Endothelial cell (in vitro differentiated cells): ENCODE measurements at regions not wholly inside any gene's neighbourhood (a gene's known extent, or its start where the extent isn't known, plus 50 kb on each side); places are given as distances from the start of the nearest gene placed in this dataset.

Source experiments
- DNase-seq: peaks from one replicate; pipeline ENCODE4 v3.0.0; 2021; ENCODE audit warnings: low spot score
- H3K27ac Mint-ChIP-seq: one replicate; pipeline ENCODE4 v1.8.0; 2021; ENCODE audit warnings: mixed read lengths, inconsistent platforms; ENCODE audit not compliant: unreplicated experiment
- H3K27me3 Mint-ChIP-seq: one replicate; pipeline ENCODE4 v1.8.0; 2021; ENCODE audit warnings: mild to moderate bottlenecking, moderate library complexity, mixed read lengths, inconsistent platforms; ENCODE audit not compliant: unreplicated experiment
- H3K36me3 Mint-ChIP-seq: one replicate; pipeline ENCODE4 v1.8.0; 2021; ENCODE audit warnings: mild to moderate bottlenecking, low read depth, mixed read lengths, inconsistent platforms; ENCODE audit not compliant: unreplicated experiment
- H3K4me1 Mint-ChIP-seq: one replicate; pipeline ENCODE4 v1.8.0; 2021; ENCODE audit warnings: mild to moderate bottlenecking, mixed read lengths, inconsistent platforms; ENCODE audit not compliant: unreplicated experiment
- H3K4me3 Mint-ChIP-seq: one replicate; pipeline ENCODE4 v1.8.0; 2021; ENCODE audit warnings: mild to moderate bottlenecking, mixed read lengths, inconsistent platforms; ENCODE audit not compliant: unreplicated experiment
- H3K9me3 Mint-ChIP-seq: one replicate; pipeline ENCODE4 v1.8.0; 2021; ENCODE audit warnings: mixed read lengths, inconsistent platforms; ENCODE audit not compliant: unreplicated experiment
- TF ChIP-seq, protein P1 (sequence below): fragments of 200-600 bp; sonication (generic); IDR thresholded peaks from one replicate; pipeline ENCODE4 v1.5.0; 2021; ENCODE audit warnings: antibody characterized with exemption; ENCODE audit not compliant: unreplicated experiment

DNA sequence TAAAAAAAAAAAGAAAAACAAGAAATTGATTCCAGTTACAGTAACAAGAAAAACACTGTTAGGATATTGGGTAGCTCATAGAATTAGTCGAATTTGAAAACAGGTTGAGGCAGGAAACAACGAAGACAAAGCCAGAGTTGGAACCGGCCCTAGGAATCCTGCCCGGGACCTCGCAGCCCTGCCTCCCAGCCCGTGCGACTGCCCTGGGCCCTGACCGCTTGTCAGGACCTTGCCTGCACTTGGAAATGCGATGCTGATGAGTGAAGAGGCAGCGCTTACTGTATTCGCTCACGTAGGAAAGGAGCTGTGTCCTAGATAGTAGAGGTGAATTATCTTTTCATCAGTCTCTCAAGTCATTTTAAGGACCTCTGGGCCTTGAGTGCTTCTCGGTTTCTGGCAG lies 611.7 kb upstream of the FAT1 start:
- Mint-ChIP-seq H3K27ac (no peak overlapping the region), H3K27me3 (no peaks in the 10 kb centered on the region), H3K9me3 (no peaks in the 10 kb centered on the region), H3K4me3 (no peak overlapping the region), H3K36me3 (no peaks in the 10 kb centered on the region), H3K4me1 (no peaks in the 10 kb centered on the region)
- DNase-seq: no peak
- TF ChIP-seq, protein P1, sequence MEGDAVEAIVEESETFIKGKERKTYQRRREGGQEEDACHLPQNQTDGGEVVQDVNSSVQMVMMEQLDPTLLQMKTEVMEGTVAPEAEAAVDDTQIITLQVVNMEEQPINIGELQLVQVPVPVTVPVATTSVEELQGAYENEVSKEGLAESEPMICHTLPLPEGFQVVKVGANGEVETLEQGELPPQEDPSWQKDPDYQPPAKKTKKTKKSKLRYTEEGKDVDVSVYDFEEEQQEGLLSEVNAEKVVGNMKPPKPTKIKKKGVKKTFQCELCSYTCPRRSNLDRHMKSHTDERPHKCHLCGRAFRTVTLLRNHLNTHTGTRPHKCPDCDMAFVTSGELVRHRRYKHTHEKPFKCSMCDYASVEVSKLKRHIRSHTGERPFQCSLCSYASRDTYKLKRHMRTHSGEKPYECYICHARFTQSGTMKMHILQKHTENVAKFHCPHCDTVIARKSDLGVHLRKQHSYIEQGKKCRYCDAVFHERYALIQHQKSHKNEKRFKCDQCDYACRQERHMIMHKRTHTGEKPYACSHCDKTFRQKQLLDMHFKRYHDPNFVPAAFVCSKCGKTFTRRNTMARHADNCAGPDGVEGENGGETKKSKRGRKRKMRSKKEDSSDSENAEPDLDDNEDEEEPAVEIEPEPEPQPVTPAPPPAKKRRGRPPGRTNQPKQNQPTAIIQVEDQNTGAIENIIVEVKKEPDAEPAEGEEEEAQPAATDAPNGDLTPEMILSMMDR: no peak

DNA sequence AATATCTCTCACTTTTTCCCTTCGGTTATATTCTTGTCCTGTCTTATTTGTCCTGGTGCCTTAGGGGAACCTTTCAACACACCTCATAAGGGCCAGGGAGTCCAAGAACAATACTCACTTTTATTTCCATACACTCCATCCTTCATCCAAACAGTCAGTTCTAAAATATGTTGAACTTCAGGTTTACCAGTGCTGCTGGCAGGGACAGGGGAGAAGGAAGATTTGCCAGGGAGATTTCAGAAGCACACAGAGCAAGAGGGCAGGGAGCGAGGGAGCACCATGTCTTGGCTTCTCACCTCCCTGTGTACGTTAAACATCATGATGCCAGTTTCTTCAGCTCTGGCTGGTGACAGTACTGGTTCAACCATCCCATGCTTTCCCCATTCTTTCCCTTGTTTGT lies 631.1 kb upstream of the FAT1 start:
- TF ChIP-seq, protein P1: no peak
- no peak overlapping the region for H3K27ac Mint-ChIP-seq
- H3K4me1 Mint-ChIP-seq: peaks cover 5% of the 10 kb centered on the region
- H3K36me3 Mint-ChIP-seq: no peaks in the 10 kb centered on the region
- no peaks in the 10 kb centered on the region for H3K9me3 Mint-ChIP-seq
- H3K27me3 Mint-ChIP-seq: peaks cover 1% of the 10 kb centered on the region
- no peak for DNase-seq
- H3K4me3 Mint-ChIP-seq: no peak overlapping the region

DNA sequence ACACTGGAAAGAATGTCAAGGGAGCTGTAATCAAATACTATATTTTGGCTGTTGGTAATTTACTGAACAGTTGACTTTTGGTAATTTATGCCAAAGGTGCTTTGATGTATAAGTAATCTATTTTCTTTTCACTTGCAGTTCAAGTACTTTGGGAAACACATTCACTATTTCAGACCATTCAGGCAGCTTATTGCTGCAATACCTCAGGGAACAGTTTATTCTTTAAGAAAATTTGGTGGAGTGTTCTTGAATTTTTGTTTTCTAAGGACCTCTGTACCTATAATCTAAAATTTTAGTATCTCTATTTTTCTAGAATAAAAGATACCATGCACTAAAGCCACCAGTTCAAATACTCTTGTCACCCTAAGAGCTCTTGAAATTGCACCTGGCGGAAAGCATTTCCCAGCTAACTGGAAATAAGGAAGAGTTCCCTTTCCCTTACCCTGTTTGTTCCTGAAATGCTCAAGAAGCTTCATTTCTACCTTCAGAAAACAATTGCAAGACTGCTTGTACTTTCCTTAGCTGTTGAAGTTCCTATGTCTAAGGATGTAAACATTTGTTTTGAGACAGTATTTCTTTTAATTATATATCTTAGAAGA lies 633.5 kb upstream of the FAT1 start:
- TF ChIP-seq, protein P1: no peak

DNA sequence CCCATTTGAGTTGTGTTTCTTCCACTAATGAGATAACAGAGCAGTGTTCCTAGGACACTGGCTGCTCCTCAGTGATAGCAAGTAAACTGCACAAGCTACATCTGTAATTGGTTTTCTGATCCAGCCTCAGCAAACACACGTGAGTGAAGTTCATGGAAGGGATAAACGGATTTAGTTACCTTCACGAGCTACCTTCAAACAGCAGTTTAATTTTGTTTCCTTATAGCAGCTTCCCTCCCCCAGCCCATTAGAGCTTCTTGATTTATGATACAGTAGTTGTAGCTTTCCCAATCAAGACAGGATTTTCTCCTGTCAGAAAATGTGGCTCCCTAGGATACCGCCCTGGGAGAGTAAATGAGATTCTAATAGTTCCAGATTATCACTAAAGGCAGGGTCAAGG lies 634.2 kb upstream of the FAT1 start:
- DNase-seq: no peak
- TF ChIP-seq, protein P1: no peak
- Mint-ChIP-seq H3K4me1 (peaks cover 5% of the 10 kb centered on the region), H3K36me3 (no peaks in the 10 kb centered on the region), H3K4me3 (no peak overlapping the region), H3K27ac (no peak overlapping the region), H3K27me3 (peaks cover 4% of the 10 kb centered on the region), H3K9me3 (no peaks in the 10 kb centered on the region)

More for the DNA sequence above, 633.5 kb upstream of the FAT1 start:
- peaks cover 4% of the 10 kb centered on the region for H3K27me3 Mint-ChIP-seq
- H3K9me3 Mint-ChIP-seq: no peaks in the 10 kb centered on the region
- DNase-seq: no peak
- no peak overlapping the region for H3K27ac Mint-ChIP-seq
- peaks cover 5% of the 10 kb centered on the region for H3K4me1 Mint-ChIP-seq
- no peaks in the 10 kb centered on the region for H3K36me3 Mint-ChIP-seq
- no peak overlapping the region for H3K4me3 Mint-ChIP-seq

DNA sequence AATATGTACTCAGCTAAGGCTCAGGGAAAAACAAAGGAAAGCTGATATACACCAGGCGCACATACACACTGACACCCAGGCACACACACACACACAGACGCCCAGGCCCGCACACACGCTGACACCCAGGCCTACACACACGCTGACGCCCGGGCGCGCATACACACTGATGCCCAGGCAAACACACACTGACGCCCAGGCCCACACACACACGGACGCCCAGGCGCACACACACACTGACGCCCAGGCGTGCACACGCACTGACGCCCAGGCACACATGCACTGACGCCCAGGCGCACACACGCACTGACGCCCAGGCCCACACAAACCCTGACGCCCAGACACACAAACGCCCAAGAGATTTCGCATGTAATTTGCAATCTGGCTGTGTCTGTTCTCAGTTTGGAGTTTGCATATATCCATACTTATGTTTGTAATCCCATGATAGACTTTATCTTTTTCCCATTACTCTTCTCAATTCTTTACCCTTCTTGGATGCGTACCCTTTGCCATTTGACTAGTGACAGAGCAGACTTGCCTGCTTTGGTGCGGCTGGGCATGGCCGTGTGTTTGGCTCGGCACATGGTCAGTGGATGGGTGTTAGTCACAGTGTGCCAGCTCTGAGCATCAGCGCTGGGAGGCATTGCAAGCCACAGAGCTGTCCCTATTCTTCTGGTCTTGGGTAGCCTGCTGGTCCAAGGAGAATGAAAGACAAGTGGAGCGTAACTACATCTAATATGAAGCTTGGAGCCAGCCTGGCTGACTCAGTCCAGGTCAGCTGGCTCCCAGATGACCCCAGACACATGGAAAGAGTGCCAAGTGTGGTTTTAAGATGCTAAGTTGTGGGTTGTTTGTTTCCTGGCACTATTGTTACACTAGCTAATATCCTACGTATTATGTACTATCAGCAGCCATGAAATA lies 632.4 kb upstream of the ZFP42 start:
- Mint-ChIP-seq H3K4me3 (no peak overlapping the region), H3K36me3 (no peaks in the 10 kb centered on the region), H3K27ac (no peak overlapping the region), H3K9me3 (no peaks in the 10 kb centered on the region), H3K4me1 (no peaks in the 10 kb centered on the region), H3K27me3 (peaks cover 3% of the 10 kb centered on the region)
- TF ChIP-seq, protein P1: no peak
- DNase-seq: no peak
